ENCODE measurements at regions not wholly inside any gene's neighbourhood (a gene's known extent, or its start where the extent isn't known, plus 50 kb on each side); places are given as distances from the start of the nearest gene placed in this dataset.
A peak's percentile ranks its signal among the peaks of the same experiment; 100 is the strongest.

GRCh38 chr6:86471791-86472190, 465.5 kb upstream of the HTR1E start:
- no peak for TF ChIP-seq CTCF (IDR thresholded peaks at IDR 0.05)
- 52% methylated on average over 3 of the region's 3 CpGs for WGBS, 2 donors
- Histone ChIP-seq H3K4me3 (no peak overlapping the region), H3K4me1 (no peaks in the 10 kb centered on the region), H3K36me3 (no peaks in the 10 kb centered on the region), H3K9me3 (no peaks in the 10 kb centered on the region), H3K27me3 (no peaks in the 10 kb centered on the region), H3K27ac (no peak overlapping the region)
- ATAC-seq (no peak), DNase-seq (no peak), FAIRE-seq (no peak)
- intact Hi-C loops (cut with DNase I): no loop called here

DNA sequence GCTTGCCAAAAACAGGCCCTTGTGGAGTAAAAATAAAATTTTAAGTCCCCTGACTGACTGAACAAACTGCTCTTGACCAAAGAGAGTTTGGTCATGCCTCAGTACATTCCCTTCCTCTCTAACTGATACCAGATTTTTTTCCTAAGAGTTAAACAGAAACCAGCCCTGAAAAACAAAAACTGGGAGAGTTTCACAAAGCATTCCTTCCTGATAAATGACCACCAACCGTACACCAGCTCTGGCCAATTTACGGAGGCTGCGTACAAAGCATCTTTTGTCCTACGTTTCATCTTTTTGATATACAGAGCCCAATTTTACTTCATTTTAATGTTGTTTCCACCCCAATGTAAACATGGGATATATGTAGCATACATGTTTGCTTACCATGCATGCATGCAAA, 477.4 kb upstream of the HTR1E start:
- FAIRE-seq (no peak), ATAC-seq (peak in 2 of 4 donors; percentile 60 to 82), DNase-seq (no peak)
- Histone ChIP-seq H3K27me3 (no peaks in the 10 kb centered on the region), H3K27ac (peak overlapping the region in 3 of 4 donors; percentile 51 to 57 (median 51)), H3K4me1 (no peaks in the 10 kb centered on the region), H3K4me3 (no peak overlapping the region), H3K9me3 (no peaks in the 10 kb centered on the region), H3K36me3 (no peaks in the 10 kb centered on the region)
- intact Hi-C loops (cut with DNase I): no loop called here
- TF ChIP-seq CTCF (IDR thresholded peaks at IDR 0.05): no peak
- WGBS, 2 donors: 30 to 31% methylated on average over 4 of the region's 4 CpGs

GRCh38 chr6:86456821-86457220, 480.5 kb upstream of the HTR1E start:
- Histone ChIP-seq H3K27ac (no peak overlapping the region), H3K9me3 (no peaks in the 10 kb centered on the region), H3K4me1 (no peaks in the 10 kb centered on the region), H3K36me3 (no peaks in the 10 kb centered on the region), H3K27me3 (no peaks in the 10 kb centered on the region), H3K4me3 (no peak overlapping the region)
- no peak for DNase-seq
- no peak for ATAC-seq
- TF ChIP-seq CTCF (IDR thresholded peaks at IDR 0.05): no peak
- intact Hi-C loops (cut with DNase I): no loop called here
- FAIRE-seq: no peak

GRCh38 chr6:86453232-86453631, 484.1 kb upstream of the HTR1E start:
- H3K4me3 ChIP-seq: no peak overlapping the region
- H3K9me3 ChIP-seq: no peaks in the 10 kb centered on the region
- no peaks in the 10 kb centered on the region for H3K36me3 ChIP-seq
- FAIRE-seq: no peak
- no peak for ATAC-seq
- 31 to 38% methylated on average over 1 of the region's 1 CpG for WGBS, 2 donors
- no peaks in the 10 kb centered on the region for H3K4me1 ChIP-seq
- no peak for DNase-seq
- intact Hi-C loops (cut with DNase I): no loop called here
- no peak for TF ChIP-seq CTCF (IDR thresholded peaks at IDR 0.05)
- no peak overlapping the region for H3K27ac ChIP-seq
- H3K27me3 ChIP-seq: no peaks in the 10 kb centered on the region

DNA sequence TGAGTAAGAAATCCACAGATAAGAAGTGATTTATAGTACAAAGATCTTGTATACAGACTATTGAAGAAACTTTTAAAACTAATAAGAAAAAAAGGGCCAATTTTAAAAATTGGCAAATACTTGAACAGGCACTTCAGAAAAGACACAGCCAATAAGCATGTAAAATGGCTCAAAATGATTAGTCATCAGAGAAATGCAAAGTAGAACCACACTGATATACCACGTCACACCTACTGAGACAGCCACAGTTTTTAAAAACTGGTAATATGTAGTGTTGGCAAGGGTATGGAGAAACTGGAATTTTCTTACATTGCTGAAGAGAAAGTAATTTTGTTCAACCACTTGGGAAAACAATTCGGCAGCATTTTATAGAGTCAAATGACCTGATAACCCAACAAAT, 488.9 kb upstream of the HTR1E start:
- Histone ChIP-seq H3K27me3 (no peaks in the 10 kb centered on the region), H3K4me1 (no peaks in the 10 kb centered on the region), H3K4me3 (no peak overlapping the region), H3K9me3 (no peaks in the 10 kb centered on the region), H3K27ac (no peak overlapping the region), H3K36me3 (no peaks in the 10 kb centered on the region)
- FAIRE-seq (no peak), ATAC-seq (no peak), DNase-seq (no peak)
- 68 to 81% methylated on average over 2 of the region's 2 CpGs for WGBS, 2 donors
- intact Hi-C loops (cut with DNase I): no loop called here
- TF ChIP-seq CTCF (IDR thresholded peaks at IDR 0.05): no peak
